GM21381 (cell line): ENCODE measurements at regions not wholly inside any gene's neighbourhood (a gene's known extent, or its start where the extent isn't known, plus 50 kb on each side); places are given as distances from the start of the nearest gene placed in this dataset.
"Not testable (repeated sequence)": the region's sequence is repeated elsewhere in the genome, so short reads cannot be mapped to it uniquely, and the experiment has no call there.

Experiments
- ATAC-seq: cut with Tn5 transposase; IDR thresholded peaks from one replicate; pipeline ENCODE4 v1.9.1; 2021; ENCODE audit warnings: mild to moderate bottlenecking, moderate library complexity; ENCODE audit not compliant: unreplicated experiment

DNA sequence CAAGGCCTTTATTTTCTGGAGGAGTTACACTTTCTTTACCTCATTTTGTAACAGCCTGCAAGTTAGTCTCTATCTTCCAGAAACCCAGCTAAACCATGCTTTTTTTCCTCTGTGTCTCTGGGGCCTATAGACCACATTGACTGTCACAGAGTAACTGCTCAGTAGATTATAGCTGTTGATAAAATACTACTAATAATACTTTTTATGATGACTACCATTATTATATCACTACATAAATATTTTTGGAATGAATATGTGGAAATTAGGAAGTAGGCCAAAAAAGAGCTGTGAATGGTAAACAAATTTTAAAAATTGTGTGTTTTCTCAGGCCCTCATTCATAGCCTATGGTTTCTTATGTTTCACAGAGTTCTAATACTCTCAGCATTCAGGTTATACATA is 233.1 kb upstream of the USP24 start:
- no peak for ATAC-seq

DNA sequence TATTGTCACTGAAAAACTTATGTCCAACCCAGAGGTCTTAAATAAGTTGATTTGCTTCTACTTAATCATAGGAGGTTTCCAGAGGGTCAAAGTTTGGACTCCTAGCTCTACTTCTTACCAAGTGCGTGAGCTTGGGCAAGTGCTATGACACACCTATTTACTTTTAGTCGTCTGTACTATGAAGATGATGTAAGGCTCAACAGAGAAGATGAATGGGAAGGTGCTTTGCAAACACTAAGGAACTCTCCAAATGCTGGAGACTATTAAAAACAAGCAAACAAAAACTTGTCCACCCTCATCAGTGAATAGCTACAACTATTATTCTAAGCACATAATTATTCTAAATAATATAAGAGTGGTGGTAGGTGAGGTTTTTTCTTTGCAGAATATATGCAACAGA is 232.3 kb upstream of the USP24 start:
- ATAC-seq: no peak

DNA sequence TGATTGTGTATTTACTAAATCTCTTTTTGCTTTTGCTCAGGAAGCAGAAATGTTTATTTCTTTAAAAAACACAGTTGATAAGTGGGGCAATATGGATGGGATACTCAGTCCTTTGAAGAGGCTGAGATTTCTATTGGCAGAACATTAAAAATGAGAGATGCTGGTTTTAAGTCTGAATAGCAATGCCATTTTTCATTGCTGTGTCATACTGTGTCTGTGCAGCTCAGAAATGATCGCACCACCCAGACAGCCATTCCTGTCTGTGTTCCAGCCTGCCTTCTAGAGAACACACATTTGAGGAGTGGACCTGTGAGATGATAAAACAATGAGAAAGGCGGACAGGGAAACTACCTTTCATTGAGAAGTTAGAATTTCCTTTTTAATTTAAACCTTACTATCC is 231.2 kb upstream of the USP24 start:
- ATAC-seq: no peak

DNA sequence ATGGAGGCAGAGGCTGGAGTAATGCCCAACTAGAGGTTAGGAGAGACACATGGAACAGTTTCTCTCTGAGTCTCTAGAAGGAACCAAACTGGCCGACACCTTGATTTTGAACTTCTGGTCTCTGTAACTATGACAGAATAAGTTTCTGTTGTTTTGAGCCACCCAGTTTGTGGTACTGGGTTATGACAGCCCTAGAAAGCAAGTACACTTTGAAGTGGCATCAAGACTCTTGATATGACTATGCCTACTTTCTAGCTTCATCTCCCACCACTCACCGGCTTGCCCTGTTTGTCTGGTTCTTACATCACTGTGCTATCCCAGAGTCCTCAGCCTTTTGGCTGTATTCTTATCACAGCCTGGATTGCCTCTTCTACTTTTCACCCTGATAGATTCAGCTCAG is 230.3 kb upstream of the USP24 start:
- peak; percentile 68 for ATAC-seq

DNA sequence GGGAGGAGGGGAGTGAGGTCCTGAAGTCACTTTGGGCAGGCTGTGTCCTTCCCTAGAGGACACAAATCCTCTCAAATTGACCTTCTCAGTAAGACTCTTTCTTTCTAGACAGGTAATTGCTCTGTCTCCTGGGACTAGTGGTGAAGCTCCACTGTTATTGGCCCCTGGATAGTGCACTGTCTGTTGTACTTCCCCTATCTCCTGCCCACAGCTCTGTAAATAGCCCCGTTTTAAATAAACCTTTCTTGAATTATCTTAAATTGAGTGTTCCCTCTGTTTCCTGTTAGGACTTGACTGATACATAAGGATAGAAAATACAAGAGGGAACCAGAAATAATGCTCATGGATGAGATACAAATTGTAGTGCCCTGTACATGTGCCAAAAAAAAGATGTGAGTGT is 229.5 kb upstream of the USP24 start:
- ATAC-seq: no peak

DNA sequence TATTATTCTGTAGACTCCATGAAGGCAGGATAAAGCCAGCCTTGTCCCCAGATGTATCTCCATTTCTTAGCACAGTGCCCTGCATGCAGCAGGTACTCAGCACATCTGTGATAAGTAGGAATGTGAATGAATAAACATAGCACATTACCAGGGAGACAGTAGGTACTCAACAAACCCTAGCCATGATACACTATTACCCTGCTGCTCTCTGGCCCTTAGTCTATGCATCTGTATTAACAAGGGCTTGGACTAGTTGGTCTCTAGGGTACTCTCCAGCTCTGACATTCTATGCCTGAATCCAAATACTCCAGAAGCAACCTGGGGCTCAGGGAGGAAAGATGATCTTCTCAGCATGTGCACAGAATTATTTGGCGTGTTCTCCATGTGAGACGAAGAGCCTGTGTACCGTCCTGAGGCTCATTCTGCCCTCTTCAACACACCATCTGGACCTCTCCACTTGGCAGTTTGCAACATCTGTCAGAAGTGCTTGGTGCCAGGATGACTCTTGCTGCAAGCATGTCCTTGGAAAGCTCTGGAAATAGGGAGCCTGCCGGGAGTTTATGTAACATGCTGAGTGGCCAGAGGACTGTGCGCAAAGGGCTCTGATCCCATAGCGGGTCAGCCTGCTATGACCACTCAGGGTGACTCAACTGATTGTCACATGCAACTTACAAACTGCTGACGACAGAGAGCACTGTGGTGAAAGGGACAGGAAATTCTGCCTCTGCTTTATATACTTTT is 228.2 kb upstream of the USP24 start:
- ATAC-seq: no peak

DNA sequence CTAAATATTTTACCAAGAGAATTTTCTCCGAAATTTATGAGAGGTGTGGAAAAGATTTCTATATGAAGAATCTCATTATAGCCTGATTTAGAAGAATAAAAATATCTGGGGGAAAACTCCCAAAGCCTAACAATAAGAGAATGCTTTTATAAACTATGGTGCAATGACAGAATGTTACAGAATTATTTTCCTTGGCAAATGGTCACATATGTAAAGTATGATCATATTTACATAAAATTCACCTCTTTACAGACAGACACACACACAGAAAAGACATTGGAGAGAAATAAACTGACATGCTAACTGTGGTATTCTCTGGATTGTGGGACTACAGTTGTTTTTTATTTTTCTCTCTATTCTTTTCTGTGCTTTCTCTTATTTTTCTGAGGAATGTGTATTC is 226.3 kb upstream of the USP24 start:
- no peak for ATAC-seq

DNA sequence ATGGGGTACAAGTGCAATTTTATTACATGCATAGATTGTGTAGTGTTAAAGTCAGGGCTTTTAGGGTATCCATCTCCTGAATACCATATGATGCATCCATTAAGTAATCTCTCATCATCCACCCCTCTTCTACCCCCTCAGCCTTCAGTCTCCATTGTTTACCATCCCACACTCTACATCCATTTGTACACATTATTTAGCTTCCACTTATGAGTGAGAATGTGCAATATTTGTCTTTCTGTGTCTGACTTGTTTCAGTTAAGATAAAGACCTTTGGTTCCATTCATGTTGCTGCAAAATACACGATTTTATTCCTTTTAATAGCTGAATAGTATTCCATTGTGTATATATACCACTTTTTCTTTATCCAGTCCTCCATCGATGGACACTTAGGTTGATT is 222.5 kb upstream of the USP24 start:
- no peak for ATAC-seq

DNA sequence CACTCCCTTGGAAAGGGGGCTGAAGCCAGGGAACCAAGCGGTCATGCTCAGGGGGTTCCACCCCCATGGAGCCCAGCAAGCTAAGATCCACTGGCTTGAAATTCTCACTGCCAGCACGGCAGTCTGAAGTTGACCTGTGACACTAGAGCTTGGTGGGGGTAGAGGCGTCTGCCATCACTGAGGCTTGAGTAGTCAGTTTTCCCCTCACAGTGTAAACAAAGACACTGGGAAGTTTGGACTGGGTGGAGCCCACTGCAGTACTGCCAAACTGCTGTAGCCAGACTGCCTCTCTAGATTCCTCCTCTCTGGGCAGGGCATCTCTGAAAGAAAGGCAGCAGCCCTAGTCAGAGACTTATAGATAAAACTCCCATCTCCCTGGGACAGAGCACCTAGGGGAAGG is 215.6 kb upstream of the USP24 start:
- ATAC-seq: not testable (repeated sequence)

DNA sequence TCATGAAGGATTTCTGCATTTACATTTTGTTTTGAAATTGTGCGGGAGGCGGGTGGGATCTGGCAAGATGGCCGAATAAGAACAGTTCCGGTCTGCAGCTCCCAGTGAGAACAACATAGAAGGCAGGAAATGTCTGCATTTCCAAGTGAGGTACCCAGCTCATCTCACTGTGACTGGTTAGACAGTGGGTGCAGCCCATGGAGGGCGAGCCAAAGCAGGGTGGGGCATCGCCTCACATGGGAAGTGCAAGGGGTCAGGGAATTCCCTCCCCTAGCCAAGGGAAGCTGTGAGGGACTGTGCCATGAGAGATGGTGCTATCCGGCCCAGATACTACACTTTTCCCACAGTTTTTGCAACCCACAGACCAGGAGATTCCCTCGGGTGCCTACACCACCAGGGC is 215.0 kb upstream of the USP24 start:
- not testable (repeated sequence) for ATAC-seq

DNA sequence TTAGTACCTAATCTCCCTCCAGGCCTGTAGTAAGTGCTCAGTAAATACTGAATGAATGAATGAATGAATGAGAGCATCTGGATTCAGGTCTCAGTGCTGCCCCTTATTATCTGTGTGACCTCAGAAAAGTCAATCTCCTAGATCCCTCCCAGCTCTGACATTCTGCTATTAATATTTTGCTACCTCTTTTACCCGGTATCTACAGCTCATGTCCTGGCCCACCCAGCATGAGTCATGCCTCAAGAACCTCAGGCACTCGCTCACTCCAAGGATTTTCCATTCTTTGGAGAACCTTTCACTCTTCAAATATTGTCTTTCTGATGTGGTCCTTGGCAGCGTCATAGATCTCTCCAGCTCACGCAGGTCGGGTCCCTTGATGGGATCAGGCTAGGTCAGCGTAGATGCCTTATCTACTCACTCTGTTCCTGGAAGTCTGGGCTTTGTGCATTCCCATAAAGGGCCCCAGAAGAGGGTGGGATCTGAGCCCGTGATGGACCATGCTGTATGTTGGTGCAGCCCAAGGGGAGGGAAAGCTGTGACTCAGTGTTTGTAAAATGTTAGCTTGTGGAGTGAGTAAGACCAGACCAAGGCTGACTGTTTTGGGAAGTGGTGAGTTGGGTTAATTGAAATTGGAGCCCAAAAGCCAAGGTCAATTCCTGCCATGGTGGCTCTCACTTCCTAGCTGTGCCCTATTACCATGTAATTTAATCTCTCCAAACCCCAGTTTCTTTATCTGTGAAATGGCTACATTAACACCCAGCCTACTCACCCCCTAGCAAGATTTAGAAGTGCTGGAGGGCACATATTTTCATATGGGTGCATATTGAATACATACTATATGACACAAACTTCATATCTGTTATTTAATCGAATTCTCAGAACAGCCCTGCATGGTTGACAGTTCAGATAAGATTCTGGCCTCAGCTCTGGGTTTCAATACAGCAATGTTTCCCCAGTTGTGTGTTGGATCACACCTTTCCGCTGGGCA is 214.1 kb upstream of the USP24 start:
- ATAC-seq: no peak

DNA sequence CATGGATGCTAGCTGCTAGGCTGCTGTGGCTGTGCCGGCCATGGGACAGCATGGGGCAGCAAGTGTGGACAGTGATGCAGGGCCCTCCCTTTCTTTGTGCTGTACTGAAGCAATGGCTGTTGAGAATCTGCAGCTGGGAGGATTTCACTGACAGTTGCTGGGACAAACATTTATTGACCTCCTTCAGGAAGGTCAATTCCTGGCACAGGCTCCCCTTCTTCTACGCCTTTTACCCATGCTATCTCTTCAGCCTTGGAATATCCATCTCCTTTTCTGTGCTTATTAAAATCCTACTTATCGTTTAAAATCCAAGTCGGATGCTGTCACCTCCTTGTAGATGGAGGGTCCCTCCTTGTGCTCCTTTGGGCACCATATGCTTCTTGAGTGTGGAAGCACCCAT is 213.1 kb upstream of the USP24 start:
- ATAC-seq: no peak

DNA sequence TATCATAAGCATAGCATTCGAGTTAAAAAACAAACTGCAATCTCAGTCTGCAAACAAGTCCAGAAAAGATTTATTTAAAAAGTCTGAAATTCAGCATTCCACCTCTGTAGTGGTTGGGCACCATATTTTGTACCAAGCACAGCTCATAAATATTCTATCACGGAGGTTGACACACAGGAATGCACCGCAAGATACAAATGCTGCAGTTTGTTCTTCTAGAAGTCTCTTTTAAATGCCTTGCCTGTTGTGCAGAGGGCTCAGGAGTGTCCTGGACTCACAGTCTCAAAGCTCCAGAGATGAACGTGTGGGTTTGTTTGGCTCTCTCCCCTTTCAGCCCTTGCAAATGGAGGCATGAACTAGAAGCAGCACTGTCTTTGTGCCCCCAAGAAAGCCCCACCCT is 212.4 kb upstream of the USP24 start:
- no peak for ATAC-seq

DNA sequence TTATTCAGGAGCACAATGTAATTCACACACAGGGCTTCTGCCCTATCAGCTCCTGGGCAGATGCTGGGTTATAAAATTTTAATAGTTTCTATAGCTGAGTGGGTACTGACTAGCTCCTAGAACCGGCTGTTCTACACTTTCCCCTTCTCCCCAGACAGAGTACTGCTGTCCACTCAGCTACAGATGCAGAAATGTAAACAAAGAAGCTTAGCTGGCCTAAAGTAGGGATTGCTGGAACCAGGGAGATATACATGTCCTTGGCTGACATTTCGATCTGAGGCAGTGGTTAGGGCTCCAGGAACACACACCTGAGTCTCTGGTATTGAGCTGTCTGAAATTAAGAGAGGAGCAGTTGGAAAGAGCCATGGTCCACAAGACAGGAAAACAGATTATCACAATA is 211.5 kb upstream of the USP24 start:
- ATAC-seq: no peak

DNA sequence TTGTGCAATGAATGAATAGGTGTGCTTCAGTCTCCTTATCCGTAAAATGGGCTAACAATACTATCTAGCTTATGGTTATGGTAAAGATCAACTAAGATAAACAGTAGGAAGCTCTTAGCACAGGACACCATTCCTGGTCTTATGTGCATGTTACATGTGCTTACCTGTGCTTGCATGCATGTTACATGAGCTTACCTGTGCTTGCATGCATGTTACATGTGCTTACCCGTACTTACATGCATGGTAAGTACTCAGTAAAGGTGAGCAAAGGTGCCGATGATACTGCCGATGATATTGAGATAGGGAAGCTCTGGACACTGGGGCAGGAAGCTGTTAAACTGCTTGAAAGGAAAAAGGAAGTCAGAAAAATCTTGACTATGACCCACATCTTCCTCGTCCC is 211.0 kb upstream of the USP24 start:
- no peak for ATAC-seq

DNA sequence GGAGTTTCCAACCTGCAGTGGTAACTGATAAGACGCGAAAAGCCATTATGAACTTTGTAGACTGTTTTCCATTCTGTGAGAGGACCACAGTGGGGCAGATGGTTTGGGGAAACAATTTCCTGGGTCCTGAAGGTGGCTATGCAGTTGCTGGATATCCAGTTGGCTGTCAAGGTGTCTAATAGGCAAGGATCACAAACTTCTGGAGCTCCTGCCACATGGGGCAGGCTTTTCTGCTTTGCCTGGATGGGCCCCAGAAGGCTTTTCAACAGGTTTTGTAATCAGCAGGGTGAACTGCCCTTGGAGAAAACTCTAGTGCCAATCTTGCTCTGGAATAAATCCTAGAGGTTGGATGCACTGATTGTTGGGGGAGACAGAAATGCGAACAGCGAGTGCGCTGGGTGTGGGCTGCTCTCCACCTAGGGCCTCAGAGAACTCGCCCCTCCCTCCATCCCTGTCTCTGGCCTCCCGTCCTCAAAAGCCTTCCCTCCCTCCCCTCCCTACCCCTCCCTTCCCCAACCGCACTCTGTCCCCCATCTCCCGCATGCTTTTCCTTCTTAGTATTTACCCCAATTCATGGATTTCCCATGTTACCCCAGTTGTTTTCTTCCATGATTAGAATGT is 210.3 kb upstream of the USP24 start:
- ATAC-seq: no peak

DNA sequence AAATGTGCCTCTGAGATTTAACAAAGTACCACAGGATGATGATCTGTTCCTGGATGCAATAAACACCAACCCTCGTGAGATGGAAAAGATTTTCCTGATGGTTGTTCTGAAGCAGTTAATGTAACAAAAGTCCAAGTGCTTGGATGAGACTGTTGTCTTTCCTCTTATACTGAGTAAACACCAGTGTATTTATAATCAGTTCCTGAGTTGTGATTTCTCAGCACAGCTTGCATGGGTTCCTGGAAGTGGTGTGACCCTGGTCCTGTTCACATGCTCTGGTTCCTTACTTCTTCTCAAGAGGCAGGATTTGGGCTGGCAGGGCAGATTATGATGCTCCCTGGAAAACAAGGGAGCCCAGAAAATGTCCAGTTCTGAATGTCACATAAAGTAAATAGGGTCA is 208.2 kb upstream of the USP24 start:
- ATAC-seq: no peak

DNA sequence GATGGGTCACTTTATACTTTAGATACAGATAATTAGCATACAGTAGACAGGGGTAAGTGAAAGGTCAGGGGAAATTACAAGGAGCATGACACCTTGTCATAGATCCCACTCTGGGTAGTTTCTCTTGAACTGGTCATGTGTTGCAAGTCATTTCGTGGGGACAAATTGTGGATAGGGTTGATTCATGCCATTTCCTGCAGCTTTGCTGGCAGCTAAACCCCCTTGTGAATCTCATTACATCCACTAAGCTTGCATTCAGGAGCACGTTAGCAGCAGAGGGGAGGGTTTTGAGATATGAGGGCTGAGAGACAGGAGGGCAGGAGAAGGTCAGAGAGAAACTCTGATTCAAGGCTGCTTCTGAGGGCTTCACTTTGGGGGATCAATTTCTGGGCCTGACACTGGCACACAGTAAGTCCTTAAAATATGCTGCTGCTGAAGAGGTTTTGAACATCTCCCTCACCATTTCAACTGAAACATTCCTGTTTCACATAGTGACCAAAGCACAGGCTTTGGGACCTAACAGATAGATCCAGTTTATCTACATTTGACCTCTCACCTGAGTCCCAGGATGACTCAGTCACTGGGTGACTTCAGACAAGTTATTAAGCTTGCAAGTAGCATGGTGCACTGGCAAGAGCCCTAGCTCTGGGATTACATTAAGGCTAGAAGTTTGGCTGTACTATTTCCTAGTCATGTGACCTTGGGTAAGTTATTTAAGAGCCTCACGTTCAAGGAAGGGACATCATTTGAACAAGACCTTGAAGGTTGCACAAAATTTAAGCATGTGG is 206.0 kb upstream of the USP24 start:
- ATAC-seq: no peak

DNA sequence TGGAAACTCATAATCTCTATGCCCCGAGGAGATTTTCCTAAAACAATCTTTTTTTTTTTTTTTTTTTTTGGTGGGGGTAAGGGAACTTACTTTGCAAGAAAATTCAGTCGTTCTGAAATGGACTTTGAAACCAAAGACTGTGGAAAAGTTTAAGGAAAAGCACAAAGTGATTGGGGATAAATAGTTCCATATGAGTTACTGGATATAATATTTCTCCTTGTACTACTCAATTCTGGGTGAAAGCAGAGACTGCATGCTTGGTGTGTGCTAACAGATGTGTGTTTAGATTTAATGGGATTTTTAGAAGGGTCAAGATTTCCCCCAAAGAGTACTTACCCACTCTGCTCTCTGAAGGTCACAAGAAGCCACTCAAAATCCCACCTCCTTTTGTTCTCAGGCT is 204.9 kb upstream of the USP24 start:
- no peak for ATAC-seq

DNA sequence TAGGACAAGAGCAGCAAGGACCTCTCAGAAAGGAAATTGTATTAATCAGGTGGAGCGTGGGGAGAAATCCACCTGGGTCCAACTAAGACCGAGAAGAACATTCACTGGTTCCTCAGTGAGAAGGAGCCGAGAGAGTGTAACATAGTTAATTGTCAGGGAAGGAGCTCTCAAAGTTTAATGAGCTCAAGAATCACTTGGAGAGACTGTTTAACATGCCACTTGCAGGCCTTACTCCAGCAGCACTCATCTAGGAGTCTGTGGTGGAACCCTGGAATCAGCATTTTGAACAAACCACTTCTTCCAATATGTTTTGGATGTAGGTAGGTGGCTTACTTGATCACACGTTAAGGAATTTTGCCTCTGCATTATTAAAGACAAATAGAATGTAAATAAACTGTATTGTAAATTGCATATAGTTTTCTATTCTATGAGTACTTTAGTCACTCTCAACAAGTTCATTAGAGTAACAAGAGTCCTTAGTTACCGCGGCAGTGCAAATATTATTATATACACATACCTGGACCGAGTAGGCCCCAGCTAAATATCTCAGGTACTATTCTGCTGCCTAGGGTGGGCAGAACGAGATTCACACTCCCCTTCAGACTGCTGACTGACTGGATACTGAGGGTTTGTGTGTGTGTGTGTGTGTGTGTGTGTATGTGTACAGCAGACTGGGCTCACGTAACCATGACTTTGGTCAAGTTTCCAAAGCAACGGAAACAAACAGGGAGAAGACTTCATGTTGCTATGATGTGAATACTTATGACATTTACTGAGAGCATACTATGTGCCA is 203.2 kb upstream of the USP24 start:
- ATAC-seq: no peak
